H9 (cell line): ENCODE measurements at regions not wholly inside any gene's neighbourhood (a gene's known extent, or its start where the extent isn't known, plus 50 kb on each side); places are given as distances from the start of the nearest gene placed in this dataset.

Source experiments
- DNase-seq: peaks from one replicate; pipeline ENCODE4 v3.0.0-alpha.2; 2017
- H2AFZ ChIP-seq: one replicate; pipeline ENCODE4 v1.6.1; 2013; ENCODE audit warnings: mild to moderate bottlenecking, low read length, control low read depth, moderate library complexity
- H2AK5ac ChIP-seq: 2 replicates; pipeline ENCODE4 v1.6.1; 2013; ENCODE audit warnings: low read length, control low read depth, mixed read lengths; ENCODE audit not compliant: insufficient read length
- H2BK120ac ChIP-seq: one replicate; pipeline ENCODE4 v1.6.1; 2013; ENCODE audit warnings: low read depth, mild to moderate bottlenecking, low read length, control low read depth, inconsistent platforms; ENCODE audit not compliant: poor library complexity, severe bottlenecking
- H2BK12ac ChIP-seq: 2 replicates; pipeline ENCODE4 v1.6.1; 2013; ENCODE audit warnings: low read length, control low read depth, mixed read lengths, low read depth; ENCODE audit not compliant: insufficient read length
- H2BK15ac ChIP-seq: 2 replicates; pipeline ENCODE4 v1.6.1; 2013; ENCODE audit warnings: low read depth, low read length, control low read depth
- H2BK20ac ChIP-seq: one replicate; pipeline ENCODE4 v1.6.1; 2013; ENCODE audit warnings: low read depth, mild to moderate bottlenecking, low read length, control low read depth, inconsistent platforms; ENCODE audit not compliant: poor library complexity, severe bottlenecking
- H2BK5ac ChIP-seq: 2 replicates; pipeline ENCODE4 v1.6.1; 2013; ENCODE audit warnings: low read length, control low read depth, mixed read lengths; ENCODE audit not compliant: insufficient read length
- H3K14ac ChIP-seq: 2 replicates; pipeline ENCODE4 v1.6.1; 2013; ENCODE audit warnings: low read length, control low read depth; ENCODE audit not compliant: insufficient read depth
- H3K18ac ChIP-seq: 2 replicates; pipeline ENCODE4 v1.6.1; 2013; ENCODE audit warnings: low read depth, mild to moderate bottlenecking, mixed read lengths, low read length, control low read depth; ENCODE audit not compliant: insufficient read length
- H3K23ac ChIP-seq: 2 replicates; pipeline ENCODE4 v1.6.1; 2013; ENCODE audit warnings: low read length, control low read depth, mixed read lengths, low read depth; ENCODE audit not compliant: insufficient read length
- H3K23me2 ChIP-seq: 2 replicates; pipeline ENCODE4 v1.6.1; 2013; ENCODE audit warnings: low read depth, mild to moderate bottlenecking, mixed read lengths, low read length, control low read depth; ENCODE audit not compliant: insufficient read length, poor library complexity, severe bottlenecking
- H3K27ac ChIP-seq: 2 replicates; pipeline ENCODE4 v1.5.1; 2013; ENCODE audit warnings: low read length, control low read depth, mixed read lengths, low read depth; ENCODE audit not compliant: insufficient read length
- H3K27me3 ChIP-seq: 2 replicates; pipeline ENCODE4 v1.6.1; 2013; ENCODE audit warnings: low read length, control low read depth, inconsistent platforms; ENCODE audit not compliant: insufficient read depth
- H3K4ac ChIP-seq: 2 replicates; pipeline ENCODE4 v1.6.1; 2013; ENCODE audit warnings: low read depth, mild to moderate bottlenecking, control low read depth, inconsistent platforms, low read length, moderate library complexity
- H3K4me1 ChIP-seq: 2 replicates; pipeline ENCODE4 v1.6.1; 2013; ENCODE audit warnings: low read length, control low read depth, inconsistent platforms; ENCODE audit not compliant: insufficient read depth
- H3K4me2 ChIP-seq: 2 replicates; pipeline ENCODE4 v1.6.1; 2013; ENCODE audit warnings: low read length, control low read depth, mixed read lengths; ENCODE audit not compliant: insufficient read length, insufficient read depth
- H3K56ac ChIP-seq: 2 replicates; pipeline ENCODE4 v1.6.1; 2013; ENCODE audit warnings: low read depth, mild to moderate bottlenecking, mixed read lengths, low read length, control low read depth; ENCODE audit not compliant: insufficient read length
- H3K79me1 ChIP-seq: 2 replicates; pipeline ENCODE4 v1.6.1; 2013; ENCODE audit warnings: low read depth, mild to moderate bottlenecking, moderate library complexity, low read length, control low read depth, inconsistent platforms; ENCODE audit not compliant: insufficient read depth, poor library complexity, severe bottlenecking
- H3K79me2 ChIP-seq: 2 replicates; pipeline ENCODE4 v1.6.1; 2013; ENCODE audit warnings: low read length, control low read depth, inconsistent platforms; ENCODE audit not compliant: insufficient read depth
- H3K9ac ChIP-seq: 2 replicates; pipeline ENCODE4 v1.6.1; 2013; ENCODE audit warnings: low read length, control low read depth, mixed read lengths; ENCODE audit not compliant: insufficient read length; ENCODE audit errors: extremely low read depth
- H3K9me3 ChIP-seq: one replicate; pipeline ENCODE4 v1.6.1; 2013; ENCODE audit warnings: low read depth, low read length, inconsistent platforms; ENCODE audit not compliant: control insufficient read depth
- H3T11ph ChIP-seq: one replicate; pipeline ENCODE4 v1.6.1; 2013; ENCODE audit warnings: mild to moderate bottlenecking, low read length, control low read depth, inconsistent platforms
- H4K20me1 ChIP-seq: one replicate; pipeline ENCODE4 v1.6.1; 2013; ENCODE audit not compliant: control insufficient read depth, insufficient read length, insufficient read depth
- H4K5ac ChIP-seq: 2 replicates; pipeline ENCODE4 v1.6.1; 2013; ENCODE audit warnings: low read depth, mild to moderate bottlenecking, mixed read lengths, low read length, control low read depth; ENCODE audit not compliant: insufficient read length
- H4K8ac ChIP-seq: replicated peaks from 2 replicates; pipeline ENCODE4 v1.6.1; 2013; ENCODE audit warnings: low read length, control low read depth, mixed read lengths, low read depth; ENCODE audit not compliant: insufficient read length
- H4K91ac ChIP-seq: 2 replicates; pipeline ENCODE4 v1.6.1; 2013; ENCODE audit warnings: low read depth, mild to moderate bottlenecking, moderate library complexity, mixed read lengths, low read length, control low read depth; ENCODE audit not compliant: insufficient read length
- H3K27ac Mint-ChIP-seq, 3 experiments: 2 replicates in 2 of 3; 3 replicates in 1 of 3; pipeline ENCODE4 v1.8.0; 2020 to 2021; ENCODE audit warnings: mixed read lengths in 3 of 3, mild to moderate bottlenecking in 1 of 3, moderate library complexity in 1 of 3
- H3K27me3 Mint-ChIP-seq: 2 replicates; pipeline ENCODE4 v1.8.0; 2021; ENCODE audit warnings: low read depth, mild to moderate bottlenecking, moderate library complexity, mixed read lengths
- H3K36me3 Mint-ChIP-seq, 3 experiments: 2 replicates in 2 of 3; 3 replicates in 1 of 3; pipeline ENCODE4 v1.8.0; 2020 to 2021; ENCODE audit warnings: low read depth in 3 of 3, mixed read lengths in 3 of 3; ENCODE audit not compliant: insufficient read depth in 1 of 3
- H3K4me1 Mint-ChIP-seq, 2 experiments: 2 replicates each; pipeline ENCODE4 v1.8.0; 2020; ENCODE audit warnings: mixed read lengths in 2 of 2
- H3K4me3 Mint-ChIP-seq, 2 experiments: 2 replicates in 1 of 2; 3 replicates in 1 of 2; pipeline ENCODE4 v1.8.0; 2020 to 2021; ENCODE audit warnings: mild to moderate bottlenecking in 2 of 2, mixed read lengths in 2 of 2, moderate library complexity in 1 of 2
- H3K9me3 Mint-ChIP-seq, 2 experiments: 2 replicates in 1 of 2; 3 replicates in 1 of 2; pipeline ENCODE4 v1.8.0; 2020; ENCODE audit warnings: mild to moderate bottlenecking in 2 of 2, mixed read lengths in 2 of 2, moderate library complexity in 1 of 2
- WGBS: extraction: QIAGEN DNeasy Blood & Tissue Kit; methylation state at CpG from one replicate; pipeline ENCODE4 v1.1.7; 2013; ENCODE audit warnings: missing lambda C conversion rate, low lambda C conversion rate, mixed read lengths; ENCODE audit not compliant: insufficient read length; ENCODE audit errors: extremely low coverage; 5-methylcytosine and 5-hydroxymethylcytosine counted together
- TF ChIP-seq, protein P1 (sequence below): fragments of 200-600 bp; sonication (generic); conservative IDR thresholded peaks from 3 replicates; pipeline ENCODE4 v1.8.0; 2021; ENCODE audit warnings: antibody characterized with exemption, mild to moderate bottlenecking

DNA sequence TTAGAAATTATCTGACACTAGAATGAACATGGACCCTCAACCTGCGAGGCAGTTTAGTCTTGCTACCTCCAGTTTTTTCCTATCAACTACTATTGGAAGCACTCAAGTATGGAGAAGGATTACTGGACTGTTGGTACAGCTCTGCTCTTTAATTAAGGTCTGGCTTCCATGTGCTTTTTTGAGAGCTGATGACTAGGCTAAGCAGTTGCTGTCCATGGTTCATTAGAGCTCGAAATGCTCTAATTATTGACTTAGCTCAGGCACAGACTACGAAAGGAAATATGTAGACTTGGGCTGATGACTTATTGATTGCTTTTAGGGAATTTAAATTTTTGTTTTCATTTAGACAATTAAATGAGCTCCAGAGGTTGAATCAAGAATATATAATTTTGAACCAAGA lies 1281.6 kb downstream of the HACE1 start:
- Histone ChIP-seq H3K9ac (no peak overlapping the region), H2BK20ac (no peak overlapping the region), H3K27me3 (no peaks in the 10 kb centered on the region), H3K18ac (no peak overlapping the region), H3K14ac (no peak overlapping the region), H3K23ac (no peak overlapping the region), H3K79me1 (no peaks in the 10 kb centered on the region), H2BK120ac (no peak overlapping the region), H2BK5ac (no peak overlapping the region), H3K4me1 (no peaks in the 10 kb centered on the region), H2AFZ (no peak overlapping the region), H2AK5ac (no peak overlapping the region), H3K23me2 (no peaks in the 10 kb centered on the region), H3K56ac (no peak overlapping the region), H3K79me2 (no peaks in the 10 kb centered on the region), H4K8ac (no peak overlapping the region), H4K91ac (no peak overlapping the region), H2BK15ac (no peak overlapping the region), H3T11ph (no peak overlapping the region), H3K27ac (no peak overlapping the region), H3K4ac (no peak overlapping the region), H2BK12ac (no peak overlapping the region), H4K20me1 (no peaks in the 10 kb centered on the region), H4K5ac (no peak overlapping the region), H3K9me3 (no peaks in the 10 kb centered on the region), H3K4me2 (no peak overlapping the region)
- Mint-ChIP-seq H3K36me3 (peaks cover 0 to 3% (median 0%) of the 10 kb centered on the region in 3 experiments; a peak in 2 of 7 replicates), H3K4me3 (no peak overlapping the region), H3K27me3 (no peaks in the 10 kb centered on the region), H3K27ac (no peak overlapping the region), H3K9me3 (peaks cover 2 to 4% of the 10 kb centered on the region in 2 experiments; a peak in 3 of 5 replicates), H3K4me1 (no peaks in the 10 kb centered on the region)
- WGBS: no CpG with 5 or more reads among the region's 3 CpGs
- TF ChIP-seq, protein P1, sequence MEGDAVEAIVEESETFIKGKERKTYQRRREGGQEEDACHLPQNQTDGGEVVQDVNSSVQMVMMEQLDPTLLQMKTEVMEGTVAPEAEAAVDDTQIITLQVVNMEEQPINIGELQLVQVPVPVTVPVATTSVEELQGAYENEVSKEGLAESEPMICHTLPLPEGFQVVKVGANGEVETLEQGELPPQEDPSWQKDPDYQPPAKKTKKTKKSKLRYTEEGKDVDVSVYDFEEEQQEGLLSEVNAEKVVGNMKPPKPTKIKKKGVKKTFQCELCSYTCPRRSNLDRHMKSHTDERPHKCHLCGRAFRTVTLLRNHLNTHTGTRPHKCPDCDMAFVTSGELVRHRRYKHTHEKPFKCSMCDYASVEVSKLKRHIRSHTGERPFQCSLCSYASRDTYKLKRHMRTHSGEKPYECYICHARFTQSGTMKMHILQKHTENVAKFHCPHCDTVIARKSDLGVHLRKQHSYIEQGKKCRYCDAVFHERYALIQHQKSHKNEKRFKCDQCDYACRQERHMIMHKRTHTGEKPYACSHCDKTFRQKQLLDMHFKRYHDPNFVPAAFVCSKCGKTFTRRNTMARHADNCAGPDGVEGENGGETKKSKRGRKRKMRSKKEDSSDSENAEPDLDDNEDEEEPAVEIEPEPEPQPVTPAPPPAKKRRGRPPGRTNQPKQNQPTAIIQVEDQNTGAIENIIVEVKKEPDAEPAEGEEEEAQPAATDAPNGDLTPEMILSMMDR: no peak
- DNase-seq: no peak
